ENCODE measurements at regions not wholly inside any gene's neighbourhood (a gene's known extent, or its start where the extent isn't known, plus 50 kb on each side); places are given as distances from the start of the nearest gene placed in this dataset.

GRCh38 chr10:105727131-105727530 is 1086.0 kb downstream of the SORCS3 start:
- TF ChIP-seq FOXK2 (IDR thresholded peaks at IDR 0.05) (no peak), ELF4 (IDR thresholded peaks at IDR 0.05) (no peak), BHLHE40 (IDR thresholded peaks at IDR 0.05; ENCODE audit: borderline replicate concordance) (no peak), FOXM1 (IDR thresholded peaks at IDR 0.05; ENCODE audit: borderline replicate concordance) (no peak), PKNOX1 (IDR thresholded peaks at IDR 0.05) (no peak), FOXA1 (IDR thresholded peaks at IDR 0.05) (no peak)

Measured in HEK293T (cell line).